NCI-H1930 (cell line): ENCODE measurements at regions not wholly inside any gene's neighbourhood (a gene's known extent, or its start where the extent isn't known, plus 50 kb on each side); places are given as distances from the start of the nearest gene placed in this dataset.

Source experiments
- DNase-seq, 2 experiments: peaks; one replicate each; lab custom pipeline; 2025; lab: John Stamatoyannopoulos, UW

DNA sequence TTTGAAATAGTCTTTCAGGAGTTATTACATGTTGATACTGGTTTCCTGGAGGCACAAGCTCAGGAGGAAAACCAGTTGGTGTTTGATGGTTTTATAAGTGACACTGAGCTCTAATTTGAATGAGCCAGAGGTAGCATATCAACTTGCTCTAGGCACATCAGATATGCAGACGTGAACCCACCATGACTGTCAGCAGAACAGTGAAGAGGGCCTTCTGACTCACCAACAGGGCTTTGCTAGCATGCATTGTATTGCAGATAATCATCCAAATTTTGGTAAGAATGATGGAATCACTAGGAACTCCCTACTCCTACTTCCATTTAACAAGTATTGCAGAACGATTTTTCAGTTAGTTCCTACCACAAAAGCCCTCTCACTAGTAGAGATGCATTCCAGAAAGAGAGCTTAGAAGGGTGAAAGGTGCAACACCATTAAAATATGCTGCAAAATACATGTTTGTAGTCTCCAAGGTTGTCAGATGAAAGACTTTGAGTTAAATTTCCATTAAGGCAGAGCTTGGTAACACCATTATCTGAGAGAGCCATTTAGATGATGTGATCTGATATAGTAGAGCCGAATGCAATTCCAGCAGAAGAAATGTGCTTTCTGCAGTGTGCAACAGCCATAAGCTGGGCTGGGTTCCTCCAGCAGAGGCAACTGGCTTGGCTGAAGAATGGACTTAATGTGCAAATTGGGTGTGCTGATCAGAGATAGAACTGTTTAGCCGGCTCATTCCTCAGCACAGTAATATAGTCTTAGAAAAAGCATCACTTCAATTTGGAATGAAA, 968.7 kb upstream of the ADGRB3 start:
- DNase-seq = no peak

GRCh38 chr6:67664942-67665341, 970.1 kb upstream of the ADGRB3 start:
- DNase-seq = no peak

GRCh38 chr6:67663105-67663895, 971.8 kb upstream of the ADGRB3 start:
- DNase-seq = no peak

- no peak for DNase-seq
These were observed 981.5 kb upstream of the ADGRB3 start for GRCh38 chr6:67653561-67653960.

GRCh38 chr6:67646550-67646949, 988.5 kb upstream of the ADGRB3 start:
- no peak for DNase-seq

DNA sequence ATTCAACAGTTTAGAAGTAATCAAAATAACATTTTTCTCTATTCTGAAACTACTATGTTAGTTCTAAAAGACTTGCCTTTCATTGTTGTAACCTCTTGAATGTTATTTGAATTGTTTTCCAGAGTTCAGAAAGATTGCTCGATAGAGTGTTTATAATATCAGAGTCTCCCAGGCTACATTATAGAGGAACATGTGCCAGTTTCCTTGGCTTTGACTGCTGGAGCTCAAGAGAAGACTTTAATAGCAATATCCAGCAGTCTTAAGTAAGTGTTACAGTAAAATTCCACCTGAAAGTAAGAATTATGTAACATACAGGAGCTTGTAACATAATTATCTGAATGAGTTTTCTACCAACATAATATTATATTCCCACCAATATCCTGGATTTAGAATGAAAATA, 991.8 kb upstream of the ADGRB3 start:
- no peak for DNase-seq

GRCh38 chr6:67642582-67642981, 992.5 kb upstream of the ADGRB3 start:
- no peak for DNase-seq

GRCh38 chr6:67640484-67640883, 994.6 kb upstream of the ADGRB3 start:
- no peak for DNase-seq

DNA sequence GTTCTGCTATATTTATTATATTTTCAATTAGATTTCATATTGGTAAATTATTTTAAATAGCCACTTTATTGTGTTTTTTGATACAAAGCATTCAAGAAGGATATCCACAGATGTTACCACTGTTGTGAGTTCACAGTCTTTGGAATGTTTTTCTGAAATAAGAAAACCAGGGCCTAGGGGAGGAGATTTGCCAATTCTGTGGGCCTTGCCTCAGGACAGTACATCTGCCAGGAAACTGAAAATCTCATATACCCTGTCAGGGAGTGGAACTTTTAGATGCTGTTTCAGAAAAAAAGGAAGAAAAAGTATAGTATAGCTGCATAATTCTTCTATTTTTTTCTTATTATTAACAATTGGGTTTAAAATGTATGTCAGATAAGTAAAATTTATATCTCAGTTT, 995.9 kb upstream of the ADGRB3 start:
- DNase-seq = no peak

DNA sequence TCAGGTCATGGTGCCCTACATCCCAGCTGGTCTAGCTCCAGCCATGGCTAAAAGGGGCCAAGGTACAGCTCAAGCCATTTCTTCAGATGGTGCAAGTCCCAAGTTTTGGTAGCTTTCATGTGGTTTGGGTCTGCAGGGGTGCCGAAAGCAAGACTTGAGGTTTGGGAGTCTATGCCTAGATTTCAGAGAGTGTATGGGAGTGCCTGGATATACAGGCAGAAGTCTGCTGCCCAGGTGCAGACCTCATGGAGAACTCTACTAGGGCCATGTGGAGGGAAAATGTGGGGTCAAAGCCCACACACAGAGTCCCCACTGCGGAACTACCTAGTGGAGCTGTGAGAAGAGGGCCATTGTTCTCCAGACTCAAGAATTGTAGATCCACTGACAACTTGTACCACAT, 1000.9 kb upstream of the ADGRB3 start:
- DNase-seq = no peak

DNA sequence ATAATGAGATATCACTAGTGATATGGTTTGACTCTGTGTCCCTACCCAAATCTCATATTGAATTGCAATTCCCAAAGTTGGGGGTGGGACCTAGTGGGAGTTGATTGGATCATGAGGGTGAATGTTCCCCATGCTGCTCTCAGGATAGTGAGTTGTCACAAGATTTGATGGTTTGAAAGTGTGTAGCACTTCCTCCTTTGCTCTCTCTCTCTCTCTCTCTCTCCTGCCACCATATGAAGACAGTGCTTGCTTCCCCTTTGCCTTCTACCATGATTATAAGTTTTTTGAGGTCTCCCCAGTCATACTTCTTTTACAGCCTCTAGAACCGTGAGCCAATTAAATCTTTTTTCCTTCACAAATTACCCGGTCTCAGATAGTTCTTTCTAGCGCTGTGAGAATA, 1002.0 kb upstream of the ADGRB3 start:
- no peak for DNase-seq

- DNase-seq = no peak
These were observed 1004.9 kb upstream of the ADGRB3 start for GRCh38 chr6:67630146-67630545.

- no peak for DNase-seq
These were observed 1005.8 kb upstream of the ADGRB3 start for GRCh38 chr6:67629258-67629657.

- no peak for DNase-seq
These were observed 1019.3 kb upstream of the ADGRB3 start for GRCh38 chr6:67615796-67616195.

DNA sequence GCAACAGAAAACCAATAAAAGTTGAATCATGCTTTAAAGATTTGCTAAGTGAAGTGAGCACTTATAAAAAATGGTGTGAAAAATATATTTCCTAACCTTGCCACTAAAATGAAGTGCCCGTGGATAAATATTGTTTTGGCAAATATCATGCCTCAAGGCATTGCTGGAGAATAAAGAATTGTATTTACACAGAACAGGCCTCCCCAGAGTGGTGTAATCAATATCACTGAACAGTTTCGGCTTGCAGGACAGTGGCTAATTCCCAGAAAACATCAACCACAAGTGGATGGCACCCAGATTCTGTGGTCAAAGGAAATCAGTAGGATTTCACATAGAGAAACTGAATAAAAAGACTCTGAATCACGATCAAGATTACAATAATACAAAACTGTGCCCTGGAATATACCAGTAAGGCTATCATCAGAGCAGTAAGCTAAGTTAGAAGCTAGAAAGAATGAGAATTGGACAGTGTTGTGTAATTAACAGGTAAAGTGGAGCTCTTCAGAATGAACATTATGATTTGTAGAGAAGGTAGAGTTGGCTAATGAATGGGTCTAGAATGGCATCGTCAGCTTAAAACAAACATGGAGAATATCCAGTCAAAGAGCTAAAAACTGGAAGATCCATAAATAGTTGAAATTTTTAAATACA, 1026.9 kb upstream of the ADGRB3 start:
- no peak for DNase-seq

GRCh38 chr6:67606906-67607828, 1027.9 kb upstream of the ADGRB3 start:
- DNase-seq = peak; percentile 4 to 32

DNA sequence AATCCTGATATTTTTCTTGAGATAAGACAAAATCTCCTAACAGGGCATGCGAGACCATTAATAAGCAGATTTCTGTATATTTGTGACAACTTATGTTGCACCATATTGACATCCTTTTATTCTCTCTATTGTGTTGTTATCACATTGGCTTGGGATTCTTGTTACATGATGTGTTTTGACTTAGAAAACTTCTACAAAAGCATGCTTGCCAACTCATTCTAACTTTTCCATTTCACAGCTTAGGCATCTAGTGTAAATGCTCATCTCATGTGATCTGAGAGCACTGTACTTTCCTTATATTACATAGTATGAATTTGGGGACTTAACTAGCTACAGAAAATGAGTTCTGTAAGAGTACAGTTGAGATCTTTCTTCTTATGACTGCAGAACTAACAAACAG, 1040.7 kb upstream of the ADGRB3 start:
- no peak for DNase-seq

DNA sequence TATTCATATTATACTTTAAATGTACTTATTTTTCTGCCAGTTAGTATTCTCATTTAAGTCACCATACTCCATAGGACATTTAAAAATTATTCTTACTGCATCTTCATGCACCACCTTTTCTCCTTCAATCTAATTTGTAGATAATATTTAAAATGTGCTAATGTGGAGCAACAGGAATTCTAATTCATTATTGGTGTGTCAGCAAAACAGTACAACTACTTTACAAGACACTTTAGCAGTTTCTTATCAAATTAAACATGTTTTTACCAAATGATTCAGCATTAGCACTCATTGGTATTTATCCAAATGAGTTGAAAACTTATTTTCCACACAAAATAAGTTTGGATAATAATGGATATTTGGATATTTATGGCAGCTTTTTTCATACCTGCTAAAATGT, 1041.8 kb upstream of the ADGRB3 start:
- DNase-seq = no peak

GRCh38 chr6:67591910-67592309, 1043.2 kb upstream of the ADGRB3 start:
- no peak for DNase-seq

GRCh38 chr6:67567842-67568241, 1067.2 kb upstream of the ADGRB3 start:
- DNase-seq = no peak

- DNase-seq = no peak
These were observed 1071.4 kb upstream of the ADGRB3 start for GRCh38 chr6:67563671-67564070.

DNA sequence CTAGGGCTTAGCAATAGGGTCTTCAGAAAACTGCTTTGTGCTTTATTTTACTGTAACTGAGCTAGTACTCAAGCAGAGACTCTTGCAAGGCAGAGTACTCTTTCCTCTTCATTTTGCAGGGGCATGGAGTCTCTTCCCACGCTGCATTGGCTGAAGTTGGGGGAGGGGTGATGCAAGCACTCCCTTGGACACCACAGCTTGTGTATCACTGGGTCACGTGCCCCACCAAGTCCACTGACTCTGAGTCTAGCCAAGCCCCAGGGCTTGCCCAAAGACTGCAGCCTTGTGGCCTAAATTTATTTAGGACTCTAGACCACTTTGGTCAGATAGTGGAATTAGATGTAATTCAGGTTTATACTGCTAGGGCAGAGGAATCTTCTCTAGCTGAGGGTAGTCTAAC, 1075.0 kb upstream of the ADGRB3 start:
- DNase-seq = no peak
